Prostate gland (tissue), 2 donors: ENCODE measurements at regions not wholly inside any gene's neighbourhood (a gene's known extent, or its start where the extent isn't known, plus 50 kb on each side); places are given as distances from the start of the nearest gene placed in this dataset.

Experiments
- DNase-seq: peaks from one replicate; pipeline ENCODE4 v3.0.0-alpha.2; 2019; ENCODE audit warnings: low spot score
- H3K27ac ChIP-seq, 2 donors: fragments of 200-600 bp; sonication (generic); 2 replicates each; pipeline ENCODE4 v1.5.1; 2017 to 2019
- H3K27me3 ChIP-seq: fragments of 200-600 bp; sonication (generic); replicated peaks from 2 replicates; pipeline ENCODE4 v1.5.1; 2019; ENCODE audit not compliant: insufficient read depth
- H3K36me3 ChIP-seq, 2 donors: fragments of 200-600 bp; sonication (generic); 1 replicate in 1 of 2; 2 replicates in 1 of 2; pipeline versions ENCODE4 v1.5.1 to v1.8.1; 2017 to 2019
- H3K4me1 ChIP-seq: fragments of 200-600 bp; sonication (generic); replicated peaks from 2 replicates; pipeline ENCODE4 v1.5.1; 2019
- H3K4me3 ChIP-seq, 2 donors: fragments of 200-600 bp; sonication (generic); 2 replicates each; pipeline ENCODE4 v1.5.1; 2017 to 2019
- H3K9me3 ChIP-seq: fragments of 200-600 bp; sonication (generic); 2 replicates; pipeline ENCODE4 v1.5.1; 2017
- POLR2A ChIP-seq: fragments of 450-650 bp; IDR thresholded peaks from one replicate; pipeline ENCODE4 v1.6.1; 2016; ENCODE audit warnings: antibody characterized with exemption, mild to moderate bottlenecking
- POLR2AphosphoS5 ChIP-seq: sonication (generic); formaldehyde crosslinking; IDR thresholded peaks from one replicate; pipeline ENCODE4 v1.6.1; 2017; ENCODE audit warnings: antibody characterized with exemption
- WGBS: methylation state at CpG from one replicate; pipeline ENCODE4 v1.1.5; 2018; 5-methylcytosine and 5-hydroxymethylcytosine counted together
- intact Hi-C: fragments of 100-400 bp; cut with DNase I; formaldehyde crosslinking; loops from one replicate; pipeline ENCODE4 v1.14.2; 2022
- TF ChIP-seq, protein P1 (sequence below), 4 experiments: fragments of 200-600 bp in 2 of 4; fragments of 450-650 bp in 2 of 4; sonication (generic) in 2 of 4; IDR thresholded peaks; 1 replicate in 3 of 4; 2 replicates in 1 of 4; pipeline ENCODE4 v1.5.1; 2016 to 2019; ENCODE audit warnings: antibody characterized with exemption in 4 of 4, mild to moderate bottlenecking in 2 of 4, moderate library complexity in 2 of 4

DNA sequence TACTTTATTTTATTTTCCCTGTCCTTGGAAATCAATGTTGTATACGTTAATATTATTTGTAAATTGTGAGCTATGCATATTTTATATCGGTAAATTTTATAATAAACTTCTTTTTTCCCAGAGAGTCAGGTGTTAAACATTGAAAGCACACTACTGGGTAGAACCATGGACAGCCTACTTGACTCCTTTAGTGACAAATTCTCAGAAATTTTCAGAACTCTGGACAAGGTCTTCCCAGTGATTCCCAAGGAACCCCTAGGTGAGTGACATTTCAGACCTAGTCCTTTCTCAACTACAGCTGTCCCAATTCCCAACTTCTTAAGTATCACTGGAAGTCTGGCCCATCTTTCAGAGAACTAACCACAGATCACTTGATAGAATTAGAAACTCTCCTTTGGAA lies 107.2 kb downstream of the RCN1 start:
- TF ChIP-seq POLR2AphosphoS5 = no peak
- TF ChIP-seq, protein P1, sequence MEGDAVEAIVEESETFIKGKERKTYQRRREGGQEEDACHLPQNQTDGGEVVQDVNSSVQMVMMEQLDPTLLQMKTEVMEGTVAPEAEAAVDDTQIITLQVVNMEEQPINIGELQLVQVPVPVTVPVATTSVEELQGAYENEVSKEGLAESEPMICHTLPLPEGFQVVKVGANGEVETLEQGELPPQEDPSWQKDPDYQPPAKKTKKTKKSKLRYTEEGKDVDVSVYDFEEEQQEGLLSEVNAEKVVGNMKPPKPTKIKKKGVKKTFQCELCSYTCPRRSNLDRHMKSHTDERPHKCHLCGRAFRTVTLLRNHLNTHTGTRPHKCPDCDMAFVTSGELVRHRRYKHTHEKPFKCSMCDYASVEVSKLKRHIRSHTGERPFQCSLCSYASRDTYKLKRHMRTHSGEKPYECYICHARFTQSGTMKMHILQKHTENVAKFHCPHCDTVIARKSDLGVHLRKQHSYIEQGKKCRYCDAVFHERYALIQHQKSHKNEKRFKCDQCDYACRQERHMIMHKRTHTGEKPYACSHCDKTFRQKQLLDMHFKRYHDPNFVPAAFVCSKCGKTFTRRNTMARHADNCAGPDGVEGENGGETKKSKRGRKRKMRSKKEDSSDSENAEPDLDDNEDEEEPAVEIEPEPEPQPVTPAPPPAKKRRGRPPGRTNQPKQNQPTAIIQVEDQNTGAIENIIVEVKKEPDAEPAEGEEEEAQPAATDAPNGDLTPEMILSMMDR (IDR thresholded peaks at IDR 0.05) = no peak
- TF ChIP-seq POLR2A = no peak
- Histone ChIP-seq H3K4me1 (no peaks in the 10 kb centered on the region), H3K27ac (no peak overlapping the region), H3K27me3 (peaks cover 3% of the 10 kb centered on the region), H3K9me3 (no peaks in the 10 kb centered on the region), H3K4me3 (no peak overlapping the region), H3K36me3 (no peaks in the 10 kb centered on the region)
- DNase-seq = no peak
- 86% methylated on average over 2 of the region's 2 CpGs for WGBS
- intact Hi-C loops = no loop called here

DNA sequence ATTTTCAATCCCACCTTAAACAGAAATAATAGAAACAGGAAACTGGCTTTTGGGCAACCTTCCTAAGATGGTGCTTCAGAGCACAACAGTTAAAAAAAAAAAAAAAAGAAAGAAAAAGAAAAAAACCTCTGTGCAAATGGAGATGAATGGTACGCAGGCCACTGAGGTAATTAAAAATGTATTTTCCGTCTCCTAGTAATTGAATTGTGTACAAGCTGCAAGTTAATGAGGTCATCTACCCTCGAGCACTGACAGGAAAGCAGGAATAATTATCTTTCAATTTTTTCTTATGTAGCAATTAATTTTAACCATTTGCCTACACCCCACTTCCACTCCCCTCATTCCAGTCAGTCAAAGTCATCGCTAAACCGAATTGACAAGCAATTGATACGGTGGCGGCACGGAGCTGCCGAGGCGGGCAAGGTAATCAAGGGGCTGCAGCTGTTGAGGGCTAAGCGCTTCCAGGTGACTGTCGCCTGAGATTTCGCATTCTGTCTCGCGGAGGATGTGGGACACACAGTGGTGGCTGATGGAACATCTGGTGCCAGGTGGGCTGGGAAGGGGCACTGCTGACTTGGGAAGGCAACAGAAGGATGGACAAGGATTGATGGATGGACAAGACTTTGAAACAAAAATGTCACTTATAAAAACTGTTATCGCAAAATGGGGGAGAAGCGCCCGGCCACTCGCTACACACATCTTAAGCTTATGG lies 109.4 kb downstream of the RCN1 start:
- Histone ChIP-seq H3K4me1 (no peaks in the 10 kb centered on the region), H3K36me3 (no peaks in the 10 kb centered on the region), H3K27me3 (peaks cover 3% of the 10 kb centered on the region), H3K9me3 (no peaks in the 10 kb centered on the region), H3K4me3 (no peak overlapping the region), H3K27ac (no peak overlapping the region)
- intact Hi-C loops = no loop called here
- DNase-seq = no peak
- TF ChIP-seq POLR2AphosphoS5 = no peak
- no peak for TF ChIP-seq POLR2A
- TF ChIP-seq, protein P1 (IDR thresholded peaks at IDR 0.05) = no peak
- WGBS = 71% methylated on average over 19 of the region's 19 CpGs

DNA sequence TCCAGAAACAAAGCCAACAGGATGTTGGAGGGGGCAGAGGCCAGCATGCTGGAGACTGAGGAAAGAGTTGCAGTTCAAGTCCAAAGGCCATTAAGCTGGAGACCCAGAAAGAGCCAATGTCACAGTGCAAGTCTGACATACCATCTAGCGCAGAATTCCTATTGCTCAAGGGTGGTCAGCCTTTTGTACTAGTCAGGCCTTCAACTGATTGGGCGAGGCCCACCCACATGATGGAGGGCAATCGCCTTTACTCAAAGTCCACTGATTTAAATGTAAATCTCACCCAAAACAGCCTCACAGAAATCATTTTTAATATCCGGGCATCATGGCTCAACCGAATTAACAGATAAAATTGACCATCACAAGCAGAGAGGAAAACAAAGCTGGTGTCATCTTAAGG lies 113.9 kb downstream of the RCN1 start:
- no peaks in the 10 kb centered on the region for H3K9me3 ChIP-seq
- no peak overlapping the region for H3K4me3 ChIP-seq
- H3K27ac ChIP-seq = no peak overlapping the region
- intact Hi-C loops = no loop called here
- no peaks in the 10 kb centered on the region for H3K4me1 ChIP-seq
- DNase-seq = no peak
- TF ChIP-seq POLR2AphosphoS5 = no peak
- 96% methylated on average over 5 of the region's 5 CpGs for WGBS
- no peaks in the 10 kb centered on the region for H3K36me3 ChIP-seq
- no peaks in the 10 kb centered on the region for H3K27me3 ChIP-seq

DNA sequence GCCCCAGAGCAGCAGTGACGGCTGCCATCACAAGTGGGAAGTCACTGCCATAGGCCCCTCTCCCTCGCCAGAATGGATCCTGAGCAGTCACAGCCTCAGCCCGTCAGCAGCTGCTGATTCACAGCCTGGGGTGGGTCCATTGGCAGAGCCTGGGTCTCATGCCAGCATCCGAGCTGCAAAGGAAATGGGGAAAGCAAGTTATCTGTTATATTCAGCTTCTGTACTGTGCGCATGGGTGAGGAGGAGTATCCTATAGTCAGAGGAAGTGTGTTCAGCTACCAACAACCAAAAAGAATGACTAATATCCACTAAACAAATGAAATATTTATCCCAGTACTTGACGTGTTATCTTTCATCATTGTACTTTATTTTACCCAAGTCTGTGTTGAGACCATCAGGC lies 119.7 kb downstream of the RCN1 start:
- no peak overlapping the region for H3K4me3 ChIP-seq
- intact Hi-C loops = no loop called here
- H3K4me1 ChIP-seq = no peaks in the 10 kb centered on the region
- no peak overlapping the region for H3K27ac ChIP-seq
- TF ChIP-seq POLR2AphosphoS5 = no peak
- no peak for TF ChIP-seq POLR2A
- TF ChIP-seq, protein P1 (IDR thresholded peaks at IDR 0.05) = no peak
- DNase-seq = no peak
- WGBS = 45% methylated on average over 6 of the region's 6 CpGs
- H3K9me3 ChIP-seq = no peaks in the 10 kb centered on the region
- no peaks in the 10 kb centered on the region for H3K36me3 ChIP-seq
- H3K27me3 ChIP-seq = no peaks in the 10 kb centered on the region

DNA sequence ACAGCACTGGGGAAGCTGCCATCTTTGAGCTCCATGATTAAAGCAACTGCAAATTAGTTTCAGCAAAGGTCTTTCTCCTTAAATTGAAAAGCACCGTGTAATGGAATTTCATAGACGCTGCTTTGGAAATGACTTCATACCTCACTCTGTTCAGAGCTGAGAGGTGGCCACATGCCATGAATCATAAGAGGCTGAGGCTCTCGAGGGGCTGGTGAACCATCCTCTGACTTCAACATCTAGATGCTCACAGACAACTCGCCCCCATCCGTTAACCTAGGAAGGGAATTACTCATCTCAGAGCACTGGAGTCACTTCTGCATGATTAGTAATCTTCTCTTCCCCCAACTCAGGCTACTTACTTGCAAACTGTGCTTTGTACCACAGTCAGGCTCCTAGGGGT lies 122.3 kb downstream of the RCN1 start:
- intact Hi-C loops = no loop called here
- TF ChIP-seq POLR2A (no peak), POLR2AphosphoS5 (no peak)
- TF ChIP-seq, protein P1 (IDR thresholded peaks at IDR 0.05) = no peak
- no peak for DNase-seq

More for the DNA sequence above, 122.3 kb downstream of the RCN1 start:
- no peaks in the 10 kb centered on the region for H3K9me3 ChIP-seq
- WGBS = 60% methylated on average over 5 of the region's 5 CpGs
- H3K4me3 ChIP-seq = no peak overlapping the region
- no peaks in the 10 kb centered on the region for H3K36me3 ChIP-seq
- no peak overlapping the region for H3K27ac ChIP-seq
- H3K27me3 ChIP-seq = no peaks in the 10 kb centered on the region
- no peaks in the 10 kb centered on the region for H3K4me1 ChIP-seq
